Neural crest cell (in vitro differentiated cells): ENCODE measurements at regions not wholly inside any gene's neighbourhood (a gene's known extent, or its start where the extent isn't known, plus 50 kb on each side); places are given as distances from the start of the nearest gene placed in this dataset.

Experiments
- DNase-seq: peaks from one replicate; pipeline ENCODE4 v3.0.0; 2021; ENCODE audit warnings: low read depth, mixed read lengths, low spot score
- H3K27ac Mint-ChIP-seq: one replicate; pipeline ENCODE4 v1.8.0; 2021; ENCODE audit warnings: mild to moderate bottlenecking, mixed read lengths; ENCODE audit not compliant: unreplicated experiment
- H3K27me3 Mint-ChIP-seq: 2 replicates; pipeline ENCODE4 v1.8.0; 2021; ENCODE audit warnings: low read depth, mild to moderate bottlenecking, mixed read lengths
- H3K36me3 Mint-ChIP-seq: 2 replicates; pipeline ENCODE4 v1.8.0; 2021; ENCODE audit warnings: low read depth, mild to moderate bottlenecking, mixed read lengths
- H3K4me1 Mint-ChIP-seq: 2 replicates; pipeline ENCODE4 v1.8.0; 2021; ENCODE audit warnings: mixed read lengths
- H3K4me3 Mint-ChIP-seq: one replicate; pipeline ENCODE4 v1.8.0; 2021; ENCODE audit warnings: mild to moderate bottlenecking, mixed read lengths
- H3K9me3 Mint-ChIP-seq: 2 replicates; pipeline ENCODE4 v1.8.0; 2021; ENCODE audit warnings: mixed read lengths
- CTCF ChIP-seq: fragments of 200-600 bp; sonication (generic); conservative IDR thresholded peaks from 2 replicates; pipeline ENCODE4 v1.5.0; 2021; ENCODE audit warnings: antibody characterized with exemption, mild to moderate bottlenecking

GRCh38 chr2:7966032-7966431 lies 715.8 kb upstream of the ID2 start:
- Mint-ChIP-seq H3K27me3 (no peaks in the 10 kb centered on the region), H3K27ac (no peak overlapping the region), H3K36me3 (no peaks in the 10 kb centered on the region), H3K4me3 (no peak overlapping the region), H3K4me1 (no peaks in the 10 kb centered on the region), H3K9me3 (no peaks in the 10 kb centered on the region)
- DNase-seq, result no peak
- TF ChIP-seq CTCF, result no peak

GRCh38 chr2:7967707-7968405 lies 714.0 kb upstream of the ID2 start:
- Mint-ChIP-seq H3K4me1 (no peaks in the 10 kb centered on the region), H3K9me3 (no peaks in the 10 kb centered on the region), H3K27ac (no peak overlapping the region), H3K4me3 (no peak overlapping the region), H3K27me3 (no peaks in the 10 kb centered on the region), H3K36me3 (no peaks in the 10 kb centered on the region)
- TF ChIP-seq CTCF, result no peak
- DNase-seq, result no peak

- no peak for TF ChIP-seq CTCF
- Mint-ChIP-seq H3K27ac (no peak overlapping the region), H3K9me3 (no peaks in the 10 kb centered on the region), H3K4me3 (no peak overlapping the region), H3K27me3 (no peaks in the 10 kb centered on the region), H3K4me1 (no peaks in the 10 kb centered on the region), H3K36me3 (no peaks in the 10 kb centered on the region)
- DNase-seq, result no peak
Measured at GRCh38 chr2:7969756-7970515, 711.9 kb upstream of the ID2 start.

- no peak for DNase-seq
- no peaks in the 10 kb centered on the region for H3K27me3 Mint-ChIP-seq
- no peaks in the 10 kb centered on the region for H3K36me3 Mint-ChIP-seq
- H3K9me3 Mint-ChIP-seq, result no peaks in the 10 kb centered on the region
- no peak for TF ChIP-seq CTCF
- no peak overlapping the region for H3K4me3 Mint-ChIP-seq
- H3K4me1 Mint-ChIP-seq, result no peaks in the 10 kb centered on the region
- H3K27ac Mint-ChIP-seq, result no peak overlapping the region
Measured at GRCh38 chr2:7971248-7971647, 710.6 kb upstream of the ID2 start.

- no peak for DNase-seq
- Mint-ChIP-seq H3K9me3 (no peaks in the 10 kb centered on the region), H3K27ac (no peak overlapping the region), H3K36me3 (no peaks in the 10 kb centered on the region), H3K4me1 (no peaks in the 10 kb centered on the region), H3K4me3 (no peak overlapping the region), H3K27me3 (no peaks in the 10 kb centered on the region)
- TF ChIP-seq CTCF, result no peak
Measured at GRCh38 chr2:7971841-7972240, 710.0 kb upstream of the ID2 start.
